Erythroblast (primary cell): ENCODE measurements at regions not wholly inside any gene's neighbourhood (a gene's known extent, or its start where the extent isn't known, plus 50 kb on each side); places are given as distances from the start of the nearest gene placed in this dataset.

Experiments
- DNase-seq, 2 experiments: peaks; one replicate each; lab custom pipeline; 2025; lab: John Stamatoyannopoulos, UW
- GATA1 ChIP-seq: IDR thresholded peaks from 2 replicates; pipeline ENCODE4 v1.6.1; 2011; ENCODE audit warnings: low read depth, mild to moderate bottlenecking, control low read depth, low read length, moderate library complexity
- POLR2A ChIP-seq: IDR thresholded peaks from 2 replicates; pipeline ENCODE4 v1.6.1; 2011; ENCODE audit warnings: mild to moderate bottlenecking, low read length

GRCh38 chr12:43143278-43143677 lies 408.7 kb downstream of the ADAMTS20 start:
- TF ChIP-seq POLR2A (no peak), GATA1 (no peak)
- DNase-seq, result no peak

GRCh38 chr12:43132291-43132690 lies 419.7 kb downstream of the ADAMTS20 start:
- DNase-seq, result no peak
- TF ChIP-seq GATA1 (no peak), POLR2A (no peak)

GRCh38 chr12:43131301-43131700 lies 420.7 kb downstream of the ADAMTS20 start:
- TF ChIP-seq POLR2A, result no peak
- DNase-seq, result no peak

GRCh38 chr12:43127886-43128549 lies 424.0 kb downstream of the ADAMTS20 start:
- DNase-seq, result no peak
- no peak for TF ChIP-seq POLR2A
- TF ChIP-seq GATA1, result no peak

- TF ChIP-seq GATA1 (no peak), POLR2A (no peak)
- DNase-seq, result no peak
Measured at GRCh38 chr12:43126652-43127375, 425.2 kb downstream of the ADAMTS20 start.

- DNase-seq, result no peak
- no peak for TF ChIP-seq GATA1
- TF ChIP-seq POLR2A, result no peak
Measured at GRCh38 chr12:43123461-43123860, 428.5 kb downstream of the ADAMTS20 start.

- no peak for DNase-seq
- TF ChIP-seq POLR2A (no peak), GATA1 (no peak)
Measured at GRCh38 chr12:43120150-43120549, 431.9 kb downstream of the ADAMTS20 start.

GRCh38 chr12:43118881-43119280 lies 433.1 kb downstream of the ADAMTS20 start:
- TF ChIP-seq POLR2A, result no peak
- TF ChIP-seq GATA1, result no peak
- no peak for DNase-seq

- TF ChIP-seq GATA1 (no peak), POLR2A (no peak)
- no peak for DNase-seq
Measured at GRCh38 chr12:43118234-43118633, 433.8 kb downstream of the ADAMTS20 start.

- TF ChIP-seq GATA1 (no peak), POLR2A (no peak)
Measured at GRCh38 chr12:43117226-43117930, 434.6 kb downstream of the ADAMTS20 start.

GRCh38 chr12:43115441-43116160 lies 436.4 kb downstream of the ADAMTS20 start:
- TF ChIP-seq GATA1 (no peak), POLR2A (no peak)
- no peak for DNase-seq

More at GRCh38 chr12:43117226-43117930, 434.6 kb downstream of the ADAMTS20 start:
- no peak for DNase-seq

- no peak for TF ChIP-seq POLR2A
- TF ChIP-seq GATA1, result no peak
- no peak for DNase-seq
Measured at GRCh38 chr12:43114316-43114715, 437.7 kb downstream of the ADAMTS20 start.

- TF ChIP-seq POLR2A (no peak), GATA1 (no peak)
- no peak for DNase-seq
Measured at GRCh38 chr12:43113616-43114015, 438.4 kb downstream of the ADAMTS20 start.
